ENCODE measurements at regions not wholly inside any gene's neighbourhood (a gene's known extent, or its start where the extent isn't known, plus 50 kb on each side); places are given as distances from the start of the nearest gene placed in this dataset.

DNA sequence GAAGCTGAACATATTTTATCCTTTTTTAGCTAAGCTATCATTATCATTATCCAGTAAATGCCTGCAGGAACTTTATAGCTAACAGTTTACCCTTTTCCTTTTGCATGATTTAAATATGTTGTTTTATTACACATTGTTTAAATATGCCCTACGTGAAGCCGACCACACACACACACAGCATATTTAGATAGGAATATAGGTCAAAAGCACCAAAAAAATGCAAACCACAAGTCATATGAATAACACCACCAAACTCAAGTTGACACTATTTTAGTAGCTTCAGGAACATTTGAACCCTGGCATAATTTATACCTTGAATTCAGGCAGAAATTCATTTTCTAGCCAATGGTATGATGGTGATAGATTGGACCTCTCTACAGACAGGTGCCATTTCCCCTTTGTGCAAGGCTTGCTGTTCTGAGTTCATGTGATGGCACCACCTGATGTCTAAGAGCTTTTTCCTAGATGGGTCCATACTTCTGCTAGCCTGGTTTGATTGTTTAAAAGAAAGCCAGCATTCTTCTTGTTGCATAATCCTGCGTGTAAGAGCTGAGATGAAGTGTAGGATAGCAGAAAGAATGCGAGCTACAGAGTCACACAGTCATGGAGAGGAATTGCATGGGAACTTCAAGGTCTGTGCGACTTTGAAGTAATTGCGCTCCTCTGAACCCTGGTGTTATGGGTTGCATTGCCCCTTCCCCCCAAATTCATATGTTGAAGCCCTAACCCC is 454.8 kb upstream of the SOX5 start:
- DNase-seq: no peak

DNA sequence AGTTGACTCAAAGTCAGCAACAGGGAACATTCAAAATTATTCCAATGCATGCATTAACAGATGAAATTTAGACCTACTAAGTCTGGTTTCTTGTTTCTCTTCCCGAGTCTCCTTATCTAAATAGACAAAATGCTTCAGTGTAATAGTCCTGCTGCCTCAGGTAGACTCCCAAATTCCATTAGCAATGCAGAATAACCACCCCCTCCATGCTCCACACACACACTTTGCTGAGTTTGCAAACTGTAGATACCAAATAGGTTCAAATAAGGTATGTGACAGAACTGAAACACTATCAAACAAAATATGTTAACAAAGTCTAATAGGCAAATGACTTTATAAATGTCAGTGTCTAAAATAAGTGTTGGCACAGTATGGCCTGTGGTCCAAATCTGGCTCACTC is 451.1 kb upstream of the SOX5 start:
- DNase-seq: no peak

DNA sequence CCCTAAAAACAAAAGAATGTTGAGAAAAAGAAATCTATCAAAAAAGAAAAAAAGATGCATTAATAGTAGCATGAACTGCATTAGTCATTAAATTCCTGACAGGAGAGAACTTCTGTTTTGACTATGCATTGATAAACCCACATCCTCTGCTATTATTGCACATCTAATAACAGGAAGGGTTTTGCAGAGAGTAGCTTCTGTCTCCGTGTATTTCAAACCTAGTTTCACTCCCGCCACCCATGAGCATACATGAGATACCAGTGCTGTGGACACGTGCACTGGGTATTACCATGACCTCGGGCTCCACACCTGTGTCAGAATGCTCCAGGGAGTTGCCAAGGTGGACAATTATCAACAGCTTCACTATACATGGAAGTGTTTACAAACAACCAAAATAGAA is 449.1 kb upstream of the SOX5 start:
- no peak for DNase-seq

DNA sequence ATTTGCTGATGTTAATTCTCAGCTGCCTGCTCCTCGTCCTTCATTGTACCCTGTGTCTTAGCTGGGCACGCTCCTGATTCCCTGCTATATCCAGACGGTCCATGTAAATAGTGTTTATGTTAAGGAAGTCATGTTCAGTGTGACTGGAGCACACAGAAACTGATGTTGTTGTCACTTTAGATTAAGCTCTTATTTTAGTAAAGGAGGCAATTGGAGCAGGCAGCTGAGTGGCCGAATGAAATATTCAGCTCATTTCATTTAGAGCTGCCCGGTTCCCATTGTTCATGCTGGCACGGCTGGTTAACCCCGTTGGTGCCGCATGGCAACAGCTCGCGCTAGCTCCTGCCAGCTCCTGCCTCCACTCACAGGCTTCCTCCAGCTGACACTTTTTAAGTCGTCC is 446.8 kb upstream of the SOX5 start:
- no peak for DNase-seq

DNA sequence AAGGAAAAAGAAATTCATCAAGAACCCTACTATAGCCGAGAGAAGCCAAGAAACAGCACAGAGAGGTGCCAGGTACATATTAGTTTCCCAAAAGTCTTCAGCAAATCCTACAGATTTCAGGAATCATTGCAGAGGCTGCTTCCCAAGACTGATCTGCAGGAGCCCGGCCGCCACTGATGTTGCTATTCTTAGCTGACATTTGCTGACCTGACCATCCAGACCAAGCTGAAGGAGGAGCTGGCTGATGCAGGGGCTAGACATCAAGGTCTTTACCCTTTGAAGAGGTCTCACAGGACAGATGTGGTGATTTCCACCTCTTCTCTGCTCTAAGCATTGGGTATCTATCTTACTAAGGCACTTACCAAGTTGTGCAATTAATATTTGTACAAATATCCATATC is 444.8 kb upstream of the SOX5 start:
- no peak for DNase-seq

DNA sequence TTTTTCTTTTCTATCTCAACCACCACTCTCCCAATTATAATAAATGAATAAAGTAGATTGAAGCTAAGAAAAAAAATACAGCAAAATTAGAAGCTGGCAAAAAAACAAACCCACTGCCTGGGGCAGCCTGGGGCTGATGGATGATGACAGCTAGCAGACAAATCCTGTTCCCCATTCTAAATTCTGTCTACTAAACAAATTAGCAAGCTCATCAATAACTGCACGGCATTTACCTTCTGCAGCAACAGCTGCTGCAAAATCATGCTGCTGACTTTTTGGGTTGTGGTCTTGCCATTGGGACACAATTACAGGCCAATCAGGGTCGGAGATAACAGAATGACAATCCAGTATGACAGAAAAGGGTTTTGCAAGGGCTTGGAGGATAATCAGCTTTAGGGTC is 443.6 kb upstream of the SOX5 start:
- DNase-seq: no peak

DNA sequence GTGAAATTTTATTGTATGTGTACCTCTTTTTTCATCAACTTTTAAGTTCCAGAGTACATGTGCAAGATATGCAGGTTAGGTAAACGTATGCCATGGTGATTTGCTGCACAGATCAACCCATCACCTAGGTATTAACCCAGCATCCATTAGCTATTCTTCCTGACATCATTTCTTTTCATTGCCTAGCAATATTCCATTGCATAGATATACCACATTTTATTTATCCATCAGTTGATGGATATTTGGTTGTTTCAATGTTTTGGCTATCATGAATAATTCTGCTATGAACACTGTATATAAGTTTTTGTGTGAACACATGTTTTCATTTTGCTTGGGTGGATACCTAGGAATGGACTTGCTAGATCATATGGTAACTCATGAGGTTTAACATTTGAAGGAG is 439.9 kb upstream of the SOX5 start:
- no peak for DNase-seq

DNA sequence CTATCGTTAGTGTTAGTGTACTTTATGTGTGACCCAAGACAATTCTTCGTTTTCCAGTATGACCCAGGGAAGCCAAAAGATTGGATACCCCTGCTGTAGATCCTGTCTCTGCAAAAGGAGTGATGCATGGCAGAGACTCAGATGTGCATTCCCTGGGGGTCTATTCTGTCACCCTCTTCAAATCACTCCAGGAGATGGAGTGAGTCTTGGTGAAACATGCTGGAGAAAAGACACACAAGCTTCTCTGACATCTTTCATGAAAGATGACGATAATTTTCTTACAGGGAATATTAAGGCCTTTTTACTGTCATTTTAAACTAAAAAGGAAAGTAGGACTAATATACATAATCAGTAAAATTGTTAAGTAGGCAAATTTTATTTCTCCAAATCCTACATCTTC is 437.9 kb upstream of the SOX5 start:
- no peak for DNase-seq

DNA sequence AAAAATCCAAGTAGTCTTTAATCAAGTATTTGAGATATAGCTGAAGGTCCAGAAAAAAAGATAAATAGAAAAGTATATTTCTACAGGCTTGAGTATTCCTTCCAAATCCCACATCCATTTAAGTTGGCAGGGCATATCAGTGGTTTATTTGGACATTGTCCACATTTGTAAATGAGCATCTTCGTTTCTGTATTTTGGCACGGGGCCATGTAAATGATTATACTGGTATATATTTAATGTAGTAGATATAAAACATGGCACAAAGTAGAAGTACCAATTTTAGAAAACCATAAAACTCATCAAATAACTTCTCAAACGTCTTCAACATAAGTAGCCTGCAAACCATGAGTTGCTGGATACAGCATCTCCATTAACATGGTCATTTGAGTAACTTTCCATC is 437.4 kb upstream of the SOX5 start:
- no peak for DNase-seq

DNA sequence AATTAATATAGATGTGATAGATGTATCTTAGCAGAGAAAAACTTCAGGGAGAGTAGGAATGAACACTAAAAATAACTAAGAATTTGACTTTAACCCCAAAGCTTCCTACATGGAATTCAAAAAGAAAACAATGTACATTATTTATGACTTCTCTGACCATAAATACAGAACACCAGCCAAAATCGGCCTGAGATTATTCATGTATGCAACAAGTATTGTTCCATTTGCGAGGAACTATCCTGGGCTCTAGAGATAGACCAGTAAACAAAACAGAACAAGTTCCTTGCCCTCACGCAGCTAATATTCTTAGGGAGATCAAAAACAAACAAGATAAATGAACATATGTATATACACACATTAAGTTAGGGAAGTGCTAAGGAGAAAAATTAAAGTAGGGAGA is 432.3 kb upstream of the SOX5 start:
- DNase-seq: no peak

DNA sequence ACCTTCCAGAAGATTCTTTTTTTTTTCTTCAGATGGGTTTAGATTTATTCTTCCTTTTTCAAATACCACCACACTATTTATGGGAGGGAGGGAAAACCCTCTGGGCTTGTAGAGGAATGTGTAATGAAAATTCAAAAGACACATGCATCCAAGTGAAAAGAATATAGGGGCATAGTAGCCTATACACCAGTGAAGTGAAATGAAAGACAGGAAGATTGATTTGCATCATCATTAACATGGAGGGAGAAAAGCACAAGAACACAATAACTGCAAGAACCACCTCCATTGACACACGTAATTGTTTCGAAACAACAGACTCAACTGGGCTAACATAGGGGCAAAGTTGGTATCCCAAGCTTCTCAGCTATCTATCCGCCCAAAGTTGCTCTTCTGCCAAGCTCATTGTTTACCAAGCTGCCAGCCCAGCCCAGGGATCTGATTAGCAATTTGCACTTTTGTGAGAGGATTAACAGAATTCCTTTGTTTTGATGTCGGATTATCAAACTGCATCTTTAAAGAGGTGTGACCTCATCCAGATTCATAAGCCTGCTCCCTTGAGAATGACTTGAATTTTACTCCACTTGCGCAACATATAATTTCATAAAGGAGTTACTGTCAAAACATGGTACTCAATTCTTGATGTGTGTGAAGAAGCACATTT is 430.5 kb upstream of the SOX5 start:
- no peak for DNase-seq

DNA sequence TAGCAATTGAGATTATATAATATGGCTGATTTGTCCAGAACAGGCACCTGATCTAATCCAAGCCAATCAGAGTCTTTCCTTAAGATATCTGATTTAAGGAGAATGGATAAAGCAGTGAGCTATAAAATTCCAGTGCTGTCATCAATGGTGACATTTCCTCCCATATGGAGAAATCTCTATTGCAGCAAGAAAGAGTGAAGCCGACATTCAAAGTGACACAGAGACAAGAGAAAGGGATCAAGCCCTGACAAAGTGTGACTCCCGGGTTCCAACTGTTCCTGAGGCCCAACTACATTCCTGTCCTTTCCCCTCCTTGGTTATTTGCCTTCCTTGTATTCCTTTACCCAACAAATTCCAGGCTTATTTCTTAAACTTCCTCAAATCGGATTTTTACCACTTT is 430.0 kb upstream of the SOX5 start:
- no peak for DNase-seq

DNA sequence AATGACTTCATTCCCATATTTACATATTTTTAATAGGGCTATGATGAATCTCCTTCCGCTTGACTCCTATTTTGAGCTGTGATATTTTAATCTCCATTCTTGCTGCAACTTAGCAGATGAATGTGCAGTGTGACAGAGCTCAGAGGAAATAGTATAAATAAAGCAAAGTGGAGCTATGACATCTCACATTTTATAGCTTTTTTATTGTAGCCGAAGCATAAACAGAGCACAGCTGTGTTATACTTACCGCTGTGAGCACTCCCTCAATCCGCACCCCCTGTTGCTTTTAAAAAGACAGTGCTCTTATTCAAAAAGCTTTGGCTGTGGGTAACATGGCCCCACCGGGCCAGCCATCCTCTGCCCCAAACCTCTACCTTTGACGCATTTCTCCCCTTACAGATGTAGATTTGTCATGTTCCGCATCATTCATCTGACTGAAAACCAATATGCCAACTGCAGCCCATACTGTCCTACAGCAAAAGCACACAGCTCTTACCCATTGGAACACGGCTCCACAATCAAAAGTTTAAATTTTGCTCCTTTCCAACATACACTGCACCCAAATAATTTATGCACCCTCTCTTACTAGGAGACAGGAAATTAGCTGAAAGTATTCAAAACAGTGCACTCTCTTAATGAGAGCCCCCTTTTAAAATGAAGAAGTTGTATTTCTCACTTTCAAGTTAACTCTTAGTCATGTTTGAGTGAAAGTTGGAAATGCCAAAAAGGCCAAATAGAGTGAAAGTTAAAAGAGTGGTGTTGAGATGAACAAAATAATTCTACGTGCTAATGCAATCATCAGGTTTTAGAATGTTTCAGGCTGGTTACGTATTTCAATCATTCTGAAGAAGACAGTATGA is 429.3 kb upstream of the SOX5 start:
- no peak for DNase-seq

DNA sequence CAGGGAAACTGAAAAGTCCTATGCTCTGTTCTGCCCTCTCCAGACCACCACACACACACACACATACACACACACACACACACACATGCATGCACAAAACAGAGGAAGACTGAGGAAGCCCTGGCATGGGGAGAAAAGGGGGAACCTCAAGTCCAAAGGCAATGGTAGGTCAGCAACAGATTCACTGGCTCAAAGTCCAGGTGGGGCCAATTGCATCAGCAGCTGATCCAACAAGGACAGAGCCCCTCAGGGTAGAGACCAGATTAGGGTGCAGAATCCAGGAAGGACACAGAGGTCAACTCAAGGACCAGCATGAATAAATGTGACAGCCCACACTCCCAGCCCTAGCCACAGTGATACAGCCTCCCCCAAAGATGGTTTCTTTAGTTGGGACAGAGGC is 425.0 kb upstream of the SOX5 start:
- no peak for DNase-seq

DNA sequence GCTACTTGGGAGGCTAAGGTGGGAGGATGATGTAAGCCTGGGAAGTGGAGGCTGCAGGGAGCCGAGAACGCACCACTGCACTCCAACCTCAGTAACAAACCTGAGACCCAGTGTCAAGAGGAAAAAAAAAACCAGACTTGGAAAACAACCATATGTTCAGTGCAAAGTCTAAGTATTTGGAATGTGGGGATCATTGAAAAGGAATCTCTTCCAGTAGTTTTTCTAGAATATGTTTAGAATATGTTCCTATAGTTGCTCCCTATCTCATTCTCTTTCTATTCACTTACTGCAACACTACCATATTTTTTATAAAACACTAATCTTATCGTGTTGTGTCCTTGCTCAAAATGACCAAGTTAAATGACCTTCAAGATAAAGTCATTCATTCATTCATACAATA is 423.5 kb upstream of the SOX5 start:
- DNase-seq: no peak

DNA sequence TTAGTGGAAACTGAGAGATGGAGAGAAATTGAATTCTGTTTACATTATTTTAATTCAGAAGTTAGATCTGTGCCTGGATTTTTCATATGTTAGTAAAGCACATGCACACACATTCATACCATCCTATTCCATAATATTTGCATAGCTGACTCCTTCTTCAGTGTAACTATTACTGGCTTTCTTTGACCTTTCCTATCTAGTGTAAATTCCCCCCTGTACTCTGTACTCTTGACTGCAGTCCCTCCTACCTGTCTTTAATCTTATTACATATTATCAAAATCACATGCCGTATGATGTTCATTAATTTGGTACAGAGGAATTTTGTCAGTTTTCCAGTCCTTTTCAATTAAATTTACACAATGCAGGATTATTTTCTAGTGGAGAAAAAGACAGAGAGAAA is 417.0 kb upstream of the SOX5 start:
- no peak for DNase-seq

DNA sequence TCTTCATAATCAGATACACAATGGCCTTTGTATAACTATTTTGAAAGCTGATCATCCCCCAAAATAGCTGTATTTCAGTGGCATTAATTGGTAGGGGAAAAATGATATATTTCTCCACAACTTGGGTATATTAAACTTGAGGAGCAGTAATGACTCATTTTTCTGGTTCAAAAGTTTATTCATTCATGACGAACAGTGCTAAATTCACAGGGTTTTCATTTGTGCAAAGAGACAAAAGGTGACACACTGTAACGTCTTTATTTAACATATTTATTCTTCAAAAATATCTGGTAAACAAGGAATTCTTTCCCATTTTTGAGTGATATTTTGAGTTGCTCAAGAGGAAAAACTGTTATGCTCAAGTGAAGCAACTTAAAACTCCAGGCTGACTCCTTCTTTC is 415.5 kb upstream of the SOX5 start:
- no peak for DNase-seq

DNA sequence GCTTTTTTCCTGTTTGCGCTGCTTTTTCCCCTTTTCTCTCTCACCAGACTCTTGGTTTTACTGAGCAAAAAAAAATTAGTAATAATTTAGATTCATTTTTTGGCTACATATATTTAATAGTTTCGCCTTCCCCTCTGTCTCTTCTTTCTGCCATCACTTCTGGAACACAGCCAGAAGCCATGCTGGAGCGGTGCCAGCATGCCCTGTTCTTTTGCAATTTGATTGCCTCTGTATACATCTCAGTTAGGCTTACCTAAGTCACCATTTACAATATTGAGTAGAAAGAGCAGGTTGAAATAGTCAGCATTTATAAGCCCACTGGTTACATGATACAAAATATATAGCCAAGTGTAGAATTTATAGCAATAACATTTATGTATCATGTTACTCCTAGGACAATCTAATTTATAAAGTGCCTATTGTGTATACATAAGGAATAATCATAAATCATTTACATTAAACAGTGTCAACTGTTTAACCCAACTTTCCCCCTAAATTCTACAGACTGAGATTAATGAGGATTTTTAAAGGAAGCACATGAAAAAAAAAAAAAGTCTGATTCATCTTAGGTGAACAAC is 413.8 kb upstream of the SOX5 start:
- no peak for DNase-seq

DNA sequence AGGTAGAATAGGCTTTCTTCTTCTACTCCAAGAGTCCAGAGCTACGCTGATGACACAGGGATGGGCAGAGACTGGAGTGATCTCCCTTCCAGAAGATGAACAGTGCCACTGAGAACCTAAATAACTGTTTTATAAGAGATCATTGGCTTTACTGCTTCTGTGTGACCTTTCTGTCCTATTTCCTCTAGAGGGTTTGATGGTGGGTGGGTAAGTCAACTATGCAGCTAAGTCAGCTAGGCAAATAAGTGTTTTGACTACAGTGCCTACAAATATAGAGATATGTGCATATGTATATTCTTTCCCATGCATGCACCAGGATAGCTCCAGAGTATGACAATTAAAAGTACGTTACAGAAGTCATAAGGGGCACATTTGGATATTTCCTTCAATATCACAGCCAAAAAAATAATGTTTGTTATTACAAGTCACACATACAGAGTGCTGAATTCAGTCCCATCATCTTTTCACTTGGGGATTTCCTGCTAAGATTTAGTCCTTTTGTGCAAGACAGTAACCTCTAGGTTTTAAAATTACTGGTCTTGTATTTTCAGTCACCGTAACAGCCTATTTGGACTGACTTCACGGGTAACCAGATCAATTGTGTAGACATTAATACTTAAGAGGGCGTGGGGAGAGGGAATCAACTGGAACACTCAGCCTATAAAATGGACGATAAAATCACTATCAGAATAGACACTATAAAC is 412.6 kb upstream of the SOX5 start:
- DNase-seq: no peak

DNA sequence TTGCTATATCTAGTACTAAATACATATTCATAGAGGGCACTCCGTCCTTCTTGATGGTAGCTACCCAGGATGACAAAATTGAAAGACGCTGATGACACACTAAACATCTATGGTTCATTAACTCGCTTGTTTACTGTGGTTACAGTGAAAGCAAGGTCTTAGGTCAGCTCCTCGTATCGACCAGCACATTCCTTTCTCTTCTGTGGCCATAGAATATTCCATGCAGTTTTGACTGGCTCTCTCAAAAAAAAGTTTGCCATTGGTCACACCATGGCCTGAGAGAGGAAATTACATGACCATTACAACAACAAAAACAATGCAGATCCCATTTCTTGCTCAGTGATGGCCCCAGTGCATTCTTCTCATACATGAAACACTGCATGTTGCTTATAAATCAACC is 411.4 kb upstream of the SOX5 start:
- DNase-seq: no peak

DNA sequence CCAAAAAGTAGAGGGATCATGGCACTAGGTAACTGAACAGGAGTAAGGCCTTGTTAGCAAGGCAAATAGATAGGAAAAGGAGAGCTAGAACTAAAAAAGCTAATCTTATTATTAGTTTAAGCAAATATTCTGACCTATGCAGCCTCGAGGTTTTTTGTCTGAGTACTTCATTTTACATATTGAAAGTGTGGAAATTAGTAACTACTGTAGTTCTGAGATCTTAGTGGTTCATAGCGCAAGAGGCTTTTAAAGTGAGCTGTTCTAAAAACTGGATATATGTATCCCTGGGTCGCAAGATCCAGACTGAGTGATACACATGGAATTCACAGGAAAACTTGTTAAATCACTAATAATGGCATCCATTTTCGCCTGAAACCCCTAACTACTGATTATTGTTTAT is 411.0 kb upstream of the SOX5 start:
- no peak for DNase-seq

DNA sequence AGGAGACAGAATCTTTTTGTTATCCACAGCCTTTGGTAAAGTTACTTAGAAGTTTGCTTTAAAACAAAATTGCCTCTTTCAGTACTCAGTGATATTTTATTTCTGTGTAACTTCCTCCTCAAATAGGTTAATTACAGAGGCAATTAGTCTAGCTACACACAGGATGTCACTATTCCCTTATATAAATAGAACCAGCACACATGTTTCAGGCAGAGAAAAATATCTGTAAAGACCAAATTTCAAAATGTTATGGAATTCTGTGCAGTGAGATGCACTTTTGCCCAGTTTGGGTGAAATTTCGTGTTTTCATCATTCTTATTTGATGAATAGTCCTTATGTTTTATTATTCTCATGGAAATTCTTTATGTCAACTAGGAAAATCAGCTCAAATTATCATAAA is 410.6 kb upstream of the SOX5 start:
- no peak for DNase-seq

DNA sequence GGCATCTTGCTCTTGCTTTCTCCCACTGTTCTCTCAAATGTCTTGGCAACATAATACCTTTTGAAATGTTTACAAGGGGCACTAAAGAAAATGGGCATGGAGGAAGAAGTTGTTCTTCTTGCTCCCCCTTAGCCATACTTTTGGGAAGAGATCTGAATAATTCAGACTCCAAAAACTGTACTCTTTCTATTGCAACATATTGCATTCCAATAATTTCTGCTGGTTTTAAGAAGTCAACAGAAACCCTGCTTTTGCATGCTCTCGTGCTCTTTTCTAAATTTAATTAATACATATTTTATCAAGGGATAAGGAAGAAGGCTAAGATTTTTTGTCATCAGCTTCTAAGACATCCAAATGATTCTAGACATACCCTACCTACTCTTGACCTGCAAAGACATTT is 409.9 kb upstream of the SOX5 start:
- DNase-seq: no peak
